Adrenal gland (tissue), 9 donors: ENCODE measurements at regions not wholly inside any gene's neighbourhood (a gene's known extent, or its start where the extent isn't known, plus 50 kb on each side); places are given as distances from the start of the nearest gene placed in this dataset.

Source experiments
- DNase-seq, 7 donors: peaks; one replicate each; pipeline ENCODE4 v3.0.0-alpha.2; 2019 to 2020
- H3K27ac ChIP-seq, 5 donors: fragments of 200-600 bp; sonication (generic) in 4 of 5; 1 replicate in 3 of 5; 2 replicates in 2 of 5; pipeline versions ENCODE4 v1.5.1 to v1.8.0; 2016 to 2020; ENCODE audit warnings: mild to moderate bottlenecking in 1 of 5
- H3K27me3 ChIP-seq: fragments of 200-600 bp; 2 replicates; pipeline ENCODE4 v1.8.0; 2021
- H3K36me3 ChIP-seq, 2 donors: fragments of 200-600 bp; replicated peaks in 1 of 2; 1 replicate in 1 of 2; 2 replicates in 1 of 2; pipeline versions ENCODE4 v1.5.1 to v1.8.0; 2018 to 2022
- H3K4me1 ChIP-seq, 2 donors: fragments of 200-600 bp; replicated peaks in 1 of 2; 1 replicate in 1 of 2; 2 replicates in 1 of 2; pipeline versions ENCODE4 v1.5.1 to v1.8.0; 2018 to 2021
- H3K4me3 ChIP-seq, 4 donors: fragments of 200-600 bp; sonication (generic) in 3 of 4; one replicate each; pipeline ENCODE4 v1.5.1; 2016 to 2018
- H3K9me3 ChIP-seq, 3 donors: fragments of 200-600 bp; sonication (generic) in 1 of 3; replicated peaks in 1 of 3; 1 replicate in 2 of 3; 2 replicates in 1 of 3; pipeline versions ENCODE4 v1.5.1 to v1.8.0; 2016 to 2021
- POLR2A ChIP-seq, 2 donors: fragments of 450-650 bp; IDR thresholded peaks; one replicate each; pipeline ENCODE4 v1.6.1; 2017; ENCODE audit warnings: antibody characterized with exemption in 2 of 2, mild to moderate bottlenecking in 2 of 2, moderate library complexity in 1 of 2
- WGBS, 4 donors: extraction: QIAGEN DNeasy Blood & Tissue Kit in 2 of 4; methylation state at CpG; one replicate each; pipeline versions ENCODE4 v1.1.5 to v1.1.7; 2013 to 2017; 5-methylcytosine and 5-hydroxymethylcytosine counted together
- intact Hi-C, 2 donors: fragments of 100-400 bp; cut with DNase I; formaldehyde crosslinking; loops; one replicate each; pipeline versions ENCODE4 v1.14.1 to v1.15.0; 2022 to 2023
- TF ChIP-seq, protein P1 (sequence below), 6 experiments: fragments of 450-650 bp in 4 of 6; fragments of 200-600 bp in 2 of 6; sonication (generic) in 1 of 6; IDR thresholded peaks; 1 replicate in 5 of 6; 2 replicates in 1 of 6; pipeline versions ENCODE4 v1.5.1 to v1.8.0; 2016 to 2021; ENCODE audit warnings: antibody characterized with exemption in 6 of 6, mild to moderate bottlenecking in 2 of 6, moderate library complexity in 1 of 6
- donor health status: healthy with polysubstance abuse.
- donor health status: Bipolar disorder and iron deficiency.
- donor health status: DM: yes; HTN: yes; CAD: no.
- donor health status: DM: no; HTN: no; CAD: no.
- donor health status: DM: no; HTN: no; CAD: no.

DNA sequence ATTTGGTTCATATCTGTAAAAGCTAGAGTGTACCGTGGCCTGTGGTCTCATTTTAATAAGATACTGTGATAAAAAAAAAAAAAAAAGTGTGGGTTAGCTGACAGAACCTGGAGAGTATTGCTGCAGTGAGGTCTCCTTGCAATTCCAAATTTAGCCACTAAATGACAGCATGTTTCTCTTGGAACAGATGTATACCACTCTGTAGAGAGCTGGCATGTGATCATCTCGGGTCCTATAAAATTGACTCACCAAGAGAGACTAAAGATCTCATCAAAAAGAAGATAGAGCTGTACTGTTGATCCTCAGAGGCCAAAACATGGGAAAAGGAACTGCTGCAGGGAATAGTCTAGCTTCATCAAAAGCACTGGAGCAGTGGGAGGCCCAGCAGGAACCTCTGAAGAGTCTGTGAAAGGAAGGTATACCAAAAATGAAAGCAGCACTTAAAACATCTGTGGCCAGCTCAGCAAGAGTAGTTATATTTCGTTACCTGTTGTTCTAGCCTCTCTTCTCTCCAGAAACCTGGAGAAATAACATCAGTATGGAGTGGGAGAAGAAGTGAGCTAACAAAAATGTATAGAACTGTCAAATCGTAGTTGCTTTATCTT, 826.8 kb downstream of the EFNA5 start:
- H3K9me3 ChIP-seq: no peaks in the 10 kb centered on the region
- intact Hi-C loops: no loop called here
- H3K4me3 ChIP-seq: no peak overlapping the region
- H3K27ac ChIP-seq: no peak overlapping the region
- no peaks in the 10 kb centered on the region for H3K4me1 ChIP-seq
- H3K36me3 ChIP-seq: no peaks in the 10 kb centered on the region
- DNase-seq: no peak
- 82 to 85% (median 83%) methylated on average over 4 of the region's 4 CpGs for WGBS, 4 donors
- H3K27me3 ChIP-seq: no peaks in the 10 kb centered on the region
- TF ChIP-seq, protein P1, sequence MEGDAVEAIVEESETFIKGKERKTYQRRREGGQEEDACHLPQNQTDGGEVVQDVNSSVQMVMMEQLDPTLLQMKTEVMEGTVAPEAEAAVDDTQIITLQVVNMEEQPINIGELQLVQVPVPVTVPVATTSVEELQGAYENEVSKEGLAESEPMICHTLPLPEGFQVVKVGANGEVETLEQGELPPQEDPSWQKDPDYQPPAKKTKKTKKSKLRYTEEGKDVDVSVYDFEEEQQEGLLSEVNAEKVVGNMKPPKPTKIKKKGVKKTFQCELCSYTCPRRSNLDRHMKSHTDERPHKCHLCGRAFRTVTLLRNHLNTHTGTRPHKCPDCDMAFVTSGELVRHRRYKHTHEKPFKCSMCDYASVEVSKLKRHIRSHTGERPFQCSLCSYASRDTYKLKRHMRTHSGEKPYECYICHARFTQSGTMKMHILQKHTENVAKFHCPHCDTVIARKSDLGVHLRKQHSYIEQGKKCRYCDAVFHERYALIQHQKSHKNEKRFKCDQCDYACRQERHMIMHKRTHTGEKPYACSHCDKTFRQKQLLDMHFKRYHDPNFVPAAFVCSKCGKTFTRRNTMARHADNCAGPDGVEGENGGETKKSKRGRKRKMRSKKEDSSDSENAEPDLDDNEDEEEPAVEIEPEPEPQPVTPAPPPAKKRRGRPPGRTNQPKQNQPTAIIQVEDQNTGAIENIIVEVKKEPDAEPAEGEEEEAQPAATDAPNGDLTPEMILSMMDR (IDR thresholded peaks at IDR 0.05): peak in 1 of 6 experiments; percentile 8
- no peak for TF ChIP-seq POLR2A (IDR thresholded peaks at IDR 0.05)

DNA sequence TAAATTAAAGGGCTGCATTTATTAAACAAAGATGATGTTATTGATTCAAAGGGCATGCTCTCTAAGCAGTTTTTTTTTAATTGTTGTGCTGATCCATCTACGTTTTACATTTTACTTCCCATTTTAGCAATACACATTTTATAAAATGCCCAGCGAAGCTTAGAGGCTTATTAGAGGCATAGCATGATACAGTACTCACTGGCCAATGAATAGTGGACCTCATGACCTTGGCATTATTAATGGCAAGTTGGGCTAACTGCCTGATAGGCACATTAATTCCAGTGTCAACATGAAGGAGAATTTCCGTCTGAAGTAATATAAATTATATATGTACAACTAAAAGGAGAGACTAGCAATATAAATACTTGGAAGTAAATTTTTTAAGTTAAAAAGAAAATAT, 837.2 kb downstream of the EFNA5 start:
- DNase-seq: no peak
- TF ChIP-seq POLR2A (IDR thresholded peaks at IDR 0.05): no peak
- TF ChIP-seq, protein P1 (IDR thresholded peaks at IDR 0.05): no peak
- Histone ChIP-seq H3K4me1 (no peaks in the 10 kb centered on the region), H3K9me3 (no peaks in the 10 kb centered on the region), H3K27ac (no peak overlapping the region), H3K27me3 (no peaks in the 10 kb centered on the region), H3K36me3 (no peaks in the 10 kb centered on the region), H3K4me3 (no peak overlapping the region)
- WGBS, 4 donors: 25 to 41% (median 33%) methylated on average over 3 of the region's 3 CpGs
- intact Hi-C loops: no loop called here

DNA sequence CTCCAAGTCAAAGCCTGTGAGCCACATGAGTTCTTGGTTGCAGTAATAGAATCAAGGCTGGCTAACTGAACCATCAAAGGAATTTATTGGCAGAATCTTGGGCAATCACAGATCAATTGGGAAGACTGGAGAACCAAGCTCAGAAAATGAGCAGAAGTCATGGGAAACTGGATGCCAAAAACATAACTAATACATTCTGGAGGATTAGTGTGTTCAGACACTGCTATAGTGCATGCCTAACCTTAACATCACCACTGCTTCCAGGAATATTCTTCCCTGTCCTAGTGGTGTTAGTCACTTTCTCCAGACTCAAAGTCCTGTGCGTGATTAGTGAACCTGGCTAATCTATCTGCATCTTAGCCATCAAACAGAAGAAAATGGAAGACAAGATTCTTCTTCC, 843.7 kb downstream of the EFNA5 start:
- 89 to 97% (median 91%) methylated on average over 1 of the region's 1 CpG for WGBS, 4 donors
- no peak overlapping the region for H3K27ac ChIP-seq
- no peaks in the 10 kb centered on the region for H3K36me3 ChIP-seq
- no peaks in the 10 kb centered on the region for H3K9me3 ChIP-seq
- DNase-seq: no peak
- H3K27me3 ChIP-seq: no peaks in the 10 kb centered on the region
- no peak for TF ChIP-seq POLR2A (IDR thresholded peaks at IDR 0.05)
- TF ChIP-seq, protein P1 (IDR thresholded peaks at IDR 0.05): no peak
- H3K4me1 ChIP-seq: no peaks in the 10 kb centered on the region
- no peak overlapping the region for H3K4me3 ChIP-seq
- intact Hi-C loops: no loop called here

DNA sequence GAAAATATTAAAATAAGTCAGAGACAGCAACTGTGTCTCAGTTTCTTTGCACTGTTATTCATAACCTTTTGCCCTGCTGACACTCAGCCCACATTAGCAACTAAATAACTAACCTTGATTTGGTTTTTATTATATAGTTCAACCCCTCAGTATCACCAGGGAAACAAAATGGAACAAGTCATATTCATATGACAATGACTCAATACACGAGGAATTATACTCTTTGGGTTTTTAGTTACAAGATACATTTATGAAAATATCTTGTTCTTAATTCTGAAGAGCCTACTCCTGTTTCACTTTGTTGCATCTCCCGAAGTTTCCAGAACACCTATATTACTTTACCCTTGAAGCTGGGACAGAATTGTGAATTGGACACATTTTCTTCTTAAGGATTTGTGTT, 845.4 kb downstream of the EFNA5 start:
- Histone ChIP-seq H3K27me3 (no peaks in the 10 kb centered on the region), H3K36me3 (no peaks in the 10 kb centered on the region), H3K4me1 (no peaks in the 10 kb centered on the region), H3K27ac (no peak overlapping the region), H3K4me3 (no peak overlapping the region), H3K9me3 (no peaks in the 10 kb centered on the region)
- DNase-seq: no peak
- WGBS, 4 donors: 59 to 69% (median 64%) methylated on average over 2 of the region's 2 CpGs
- intact Hi-C loops: no loop called here
- TF ChIP-seq, protein P1 (IDR thresholded peaks at IDR 0.05): no peak
- no peak for TF ChIP-seq POLR2A (IDR thresholded peaks at IDR 0.05)
